Activated CD4-positive, alpha-beta T cell treated with anti-CD3 and anti-CD28 coated beads, Interleukin-2, amount 10 ng/mL, durations not matched to agents 7 days and 5 days (primary cell): ENCODE measurements at regions not wholly inside any gene's neighbourhood (a gene's known extent, or its start where the extent isn't known, plus 50 kb on each side); places are given as distances from the start of the nearest gene placed in this dataset.

Experiments
- CTCF ChIA-PET: fragments of 350-600 bp; sonication (Branson Sonifier 250); formaldehyde crosslinking; loops from one replicate; lab custom pipeline; 2021; ENCODE audit warnings: antibody characterized with exemption; lab: Charles Lee
- POLR2A ChIA-PET: fragments of 350-600 bp; sonication (Branson Sonifier 250); formaldehyde crosslinking; loops from one replicate; lab custom pipeline; 2021; ENCODE audit warnings: antibody characterized with exemption; lab: Charles Lee
- DNase-seq: peaks from one replicate; pipeline ENCODE4 v3.0.0-alpha.2; 2020
- H3K27ac Mint-ChIP-seq: one replicate; pipeline ENCODE4 v1.8.0; 2021; ENCODE audit warnings: mild to moderate bottlenecking, moderate library complexity, mixed read lengths
- H3K27me3 Mint-ChIP-seq: one replicate; pipeline ENCODE4 v1.8.0; 2021; ENCODE audit warnings: mixed read lengths
- H3K36me3 Mint-ChIP-seq: one replicate; pipeline ENCODE4 v1.8.0; 2021; ENCODE audit warnings: low read depth, mixed read lengths
- H3K4me1 Mint-ChIP-seq: one replicate; pipeline ENCODE4 v1.8.0; 2021; ENCODE audit warnings: mixed read lengths
- H3K4me3 Mint-ChIP-seq: one replicate; pipeline ENCODE4 v1.8.0; 2021; ENCODE audit warnings: mild to moderate bottlenecking, moderate library complexity, mixed read lengths
- H3K9me3 Mint-ChIP-seq: one replicate; pipeline ENCODE4 v1.8.0; 2021; ENCODE audit warnings: mixed read lengths

DNA sequence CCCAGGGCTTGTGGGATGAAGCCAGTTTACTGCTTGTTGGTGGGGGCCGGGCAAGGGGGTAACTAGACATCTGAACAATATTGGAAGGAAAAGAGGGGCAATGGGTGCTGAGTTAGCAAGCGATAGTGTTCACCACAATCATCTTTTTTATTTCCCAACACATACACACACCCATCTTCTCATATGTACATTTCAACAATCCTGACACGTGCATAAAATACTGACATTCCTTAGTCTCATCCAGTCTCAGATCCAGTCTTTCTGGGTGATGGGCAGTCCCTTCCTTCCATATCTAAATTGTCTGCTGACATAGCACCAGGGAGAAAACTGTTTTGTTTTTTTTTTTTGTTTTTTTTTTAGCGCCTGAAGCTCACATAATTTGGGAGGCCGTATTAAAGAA lies 333.6 kb upstream of the TRPC7 start:
- no peak overlapping the region for H3K27ac Mint-ChIP-seq
- no peaks in the 10 kb centered on the region for H3K27me3 Mint-ChIP-seq
- DNase-seq, result no peak
- no peaks in the 10 kb centered on the region for H3K9me3 Mint-ChIP-seq
- ChIA-PET CTCF (no interaction called here), POLR2A (no interaction called here)
- H3K4me3 Mint-ChIP-seq, result no peak overlapping the region
- H3K36me3 Mint-ChIP-seq, result no peaks in the 10 kb centered on the region
- H3K4me1 Mint-ChIP-seq, result no peaks in the 10 kb centered on the region

DNA sequence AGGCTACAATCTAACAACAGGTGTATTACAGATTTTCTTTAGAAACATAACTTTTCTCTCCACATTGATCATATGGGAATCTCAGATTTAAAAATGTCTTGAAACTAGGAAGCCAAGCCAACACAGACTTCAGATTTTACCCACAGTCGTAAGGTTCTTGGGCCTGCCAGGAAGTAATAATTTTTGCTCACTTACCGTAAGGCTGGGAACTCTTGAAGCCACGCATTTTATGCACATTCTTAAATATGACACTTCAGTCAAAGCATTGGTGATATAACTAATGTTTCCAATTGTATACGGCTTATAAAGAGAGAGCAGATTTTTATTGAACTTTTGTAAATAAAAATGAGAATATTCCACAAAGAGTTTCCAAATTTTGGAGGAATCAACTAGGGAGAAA lies 328.9 kb upstream of the TRPC7 start:
- ChIA-PET CTCF (no interaction called here), POLR2A (no interaction called here)
- H3K27ac Mint-ChIP-seq, result no peak overlapping the region
- H3K4me3 Mint-ChIP-seq, result no peak overlapping the region
- no peak for DNase-seq
- H3K36me3 Mint-ChIP-seq, result no peaks in the 10 kb centered on the region
- H3K9me3 Mint-ChIP-seq, result no peaks in the 10 kb centered on the region
- no peaks in the 10 kb centered on the region for H3K27me3 Mint-ChIP-seq
- H3K4me1 Mint-ChIP-seq, result no peaks in the 10 kb centered on the region

DNA sequence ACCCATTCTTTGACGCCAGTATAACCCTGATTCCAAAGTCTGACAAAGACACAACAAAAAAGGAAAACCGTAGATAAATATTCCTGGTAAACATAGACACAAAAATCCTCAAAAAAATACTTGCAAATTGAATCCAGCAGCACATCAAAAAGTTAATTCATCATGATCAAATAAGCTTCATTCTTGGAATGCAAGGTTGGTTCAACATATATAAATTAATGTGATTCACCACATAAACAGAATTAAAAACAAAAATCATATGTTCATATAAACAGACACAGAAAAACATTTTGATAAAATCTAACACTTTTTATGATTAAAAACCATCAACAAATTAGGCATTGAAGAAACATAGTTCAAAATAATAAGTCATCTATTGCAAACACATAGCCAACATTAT lies 324.2 kb upstream of the TRPC7 start:
- Mint-ChIP-seq H3K9me3 (peaks cover 7% of the 10 kb centered on the region), H3K4me3 (no peak overlapping the region), H3K27me3 (no peaks in the 10 kb centered on the region), H3K36me3 (no peaks in the 10 kb centered on the region), H3K27ac (no peak overlapping the region), H3K4me1 (no peaks in the 10 kb centered on the region)
- CTCF ChIA-PET, result interaction anchor here (1.2 kb wide), 1 partner anchor 32 kb away, joined by 3 read pairs; no protein-coding TSS in a partner anchor
- DNase-seq, result no peak
- POLR2A ChIA-PET, result no interaction called here

DNA sequence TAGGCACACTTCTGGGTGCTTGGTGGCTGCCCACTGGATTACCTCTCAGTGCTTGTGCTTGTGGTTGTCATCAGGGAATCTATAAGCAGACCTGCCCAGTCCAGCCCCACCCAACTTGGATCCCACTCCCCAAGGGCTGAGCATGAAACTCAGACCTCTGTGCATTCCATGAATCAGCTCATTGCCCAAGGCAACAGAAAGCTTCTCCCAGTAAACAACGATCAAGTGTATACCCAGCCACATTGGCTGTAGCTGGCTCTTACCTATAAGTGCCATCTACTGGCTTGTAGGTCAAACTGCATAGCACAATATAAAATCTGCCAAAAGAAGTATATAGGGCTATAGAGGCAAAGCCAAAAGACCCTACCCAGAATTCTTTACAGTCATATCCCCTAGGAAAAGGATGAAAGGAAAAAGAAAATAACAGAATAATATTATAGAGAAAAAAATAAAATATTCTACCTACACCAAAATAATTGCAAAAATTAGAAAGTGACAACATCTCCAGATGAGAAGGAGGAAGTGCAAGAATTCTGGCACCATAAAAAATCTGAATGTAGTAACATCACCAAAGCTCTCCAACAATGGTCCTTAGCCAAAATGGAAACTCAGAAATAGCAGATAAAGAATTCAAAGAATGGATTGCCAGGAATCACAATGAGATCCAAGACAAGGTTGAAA lies 321.0 kb upstream of the TRPC7 start:
- no peaks in the 10 kb centered on the region for H3K4me1 Mint-ChIP-seq
- no peaks in the 10 kb centered on the region for H3K27me3 Mint-ChIP-seq
- H3K27ac Mint-ChIP-seq, result no peak overlapping the region
- no peak for DNase-seq
- H3K9me3 Mint-ChIP-seq, result peaks cover 7% of the 10 kb centered on the region
- no peaks in the 10 kb centered on the region for H3K36me3 Mint-ChIP-seq
- H3K4me3 Mint-ChIP-seq, result no peak overlapping the region
- POLR2A ChIA-PET, result no interaction called here
- CTCF ChIA-PET, result no interaction called here

DNA sequence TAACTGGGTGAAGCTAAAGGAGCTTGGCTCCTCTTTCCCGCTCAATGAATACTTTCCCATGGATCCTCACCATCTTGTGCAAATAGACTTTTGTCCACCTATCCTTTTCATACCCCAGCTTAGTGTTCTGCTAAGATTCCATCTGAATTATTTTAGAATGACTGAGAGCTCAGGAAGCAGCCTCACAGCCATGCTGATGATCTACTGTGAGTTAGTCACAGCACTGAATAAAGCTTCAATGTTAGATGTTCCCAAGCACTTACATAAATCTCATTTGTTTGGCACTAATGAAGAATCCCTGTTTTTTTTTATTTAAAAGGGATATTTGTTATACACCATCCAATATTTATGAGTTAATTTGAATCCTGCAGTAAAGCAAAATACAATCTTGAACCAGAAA lies 317.6 kb upstream of the TRPC7 start:
- ChIA-PET CTCF (no interaction called here), POLR2A (no interaction called here)
- Mint-ChIP-seq H3K36me3 (no peaks in the 10 kb centered on the region), H3K9me3 (no peaks in the 10 kb centered on the region), H3K27ac (no peak overlapping the region), H3K4me1 (no peaks in the 10 kb centered on the region), H3K27me3 (no peaks in the 10 kb centered on the region), H3K4me3 (no peak overlapping the region)
- DNase-seq, result no peak

DNA sequence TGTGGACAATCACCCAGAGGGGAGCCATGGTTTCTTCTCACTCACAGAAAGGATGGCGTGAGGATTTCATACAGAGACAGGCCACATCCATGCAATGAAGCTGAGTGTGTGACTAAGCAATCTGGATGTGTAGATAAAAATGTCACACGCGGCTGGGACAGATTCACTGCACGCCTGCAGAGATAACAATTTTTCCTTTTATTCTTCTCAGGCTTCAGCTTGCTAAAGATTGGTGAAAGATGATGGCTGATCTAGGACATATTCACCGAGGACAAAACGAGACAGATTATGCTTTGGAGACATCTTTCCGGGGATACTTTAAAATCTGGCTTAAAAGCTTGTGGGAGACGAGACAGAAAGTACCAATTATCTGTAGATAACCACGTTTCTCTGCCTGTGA lies 313.9 kb upstream of the TRPC7 start:
- no peak for DNase-seq
- Mint-ChIP-seq H3K36me3 (no peaks in the 10 kb centered on the region), H3K27me3 (no peaks in the 10 kb centered on the region), H3K27ac (no peak overlapping the region), H3K4me1 (no peaks in the 10 kb centered on the region), H3K9me3 (no peaks in the 10 kb centered on the region), H3K4me3 (no peak overlapping the region)
- ChIA-PET CTCF (no interaction called here), POLR2A (no interaction called here)

DNA sequence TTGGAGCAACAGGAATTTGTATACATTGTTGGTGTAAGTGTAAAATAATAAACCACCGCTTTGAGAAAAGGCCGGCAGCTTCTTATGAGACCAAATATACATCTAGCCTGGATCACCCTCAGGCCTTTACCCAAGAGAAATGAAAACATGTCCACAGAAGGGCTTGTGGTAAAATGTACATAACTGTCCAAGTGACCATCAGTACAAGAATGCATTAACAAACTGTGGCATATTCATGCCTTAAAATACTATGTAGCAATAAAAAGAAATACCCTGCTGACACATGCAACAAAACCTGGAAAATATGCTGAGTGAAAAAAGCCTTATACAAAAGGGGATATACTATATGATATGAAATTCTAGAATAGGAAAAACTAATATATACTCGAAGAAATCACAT lies 311.9 kb upstream of the TRPC7 start:
- H3K27me3 Mint-ChIP-seq, result no peaks in the 10 kb centered on the region
- H3K27ac Mint-ChIP-seq, result no peak overlapping the region
- H3K9me3 Mint-ChIP-seq, result no peaks in the 10 kb centered on the region
- no peaks in the 10 kb centered on the region for H3K36me3 Mint-ChIP-seq
- H3K4me1 Mint-ChIP-seq, result no peaks in the 10 kb centered on the region
- DNase-seq, result no peak
- POLR2A ChIA-PET, result no interaction called here
- CTCF ChIA-PET, result no interaction called here
- H3K4me3 Mint-ChIP-seq, result no peak overlapping the region

DNA sequence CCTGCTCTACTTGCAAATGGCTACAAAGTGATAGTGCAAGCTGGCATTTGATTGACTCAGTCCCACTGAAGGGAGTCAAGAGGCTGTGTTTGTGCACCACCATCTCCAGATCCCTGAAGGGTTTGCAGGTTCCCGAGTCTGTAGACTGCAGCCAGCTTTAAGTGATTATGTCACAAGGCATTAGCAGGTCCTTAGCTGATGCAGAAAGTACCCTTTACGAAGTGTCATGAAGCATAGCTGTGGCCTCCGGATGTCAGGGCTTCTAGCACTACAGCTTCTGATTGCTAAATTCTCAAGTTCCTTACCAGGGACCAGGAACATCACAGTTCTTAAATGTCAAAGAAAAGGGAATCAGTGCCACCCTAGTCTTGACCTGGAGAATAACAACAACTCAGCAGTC lies 311.3 kb upstream of the TRPC7 start:
- Mint-ChIP-seq H3K4me1 (no peaks in the 10 kb centered on the region), H3K27ac (no peak overlapping the region), H3K36me3 (no peaks in the 10 kb centered on the region), H3K9me3 (no peaks in the 10 kb centered on the region), H3K4me3 (no peak overlapping the region), H3K27me3 (no peaks in the 10 kb centered on the region)
- POLR2A ChIA-PET, result no interaction called here
- CTCF ChIA-PET, result no interaction called here
- DNase-seq, result no peak

DNA sequence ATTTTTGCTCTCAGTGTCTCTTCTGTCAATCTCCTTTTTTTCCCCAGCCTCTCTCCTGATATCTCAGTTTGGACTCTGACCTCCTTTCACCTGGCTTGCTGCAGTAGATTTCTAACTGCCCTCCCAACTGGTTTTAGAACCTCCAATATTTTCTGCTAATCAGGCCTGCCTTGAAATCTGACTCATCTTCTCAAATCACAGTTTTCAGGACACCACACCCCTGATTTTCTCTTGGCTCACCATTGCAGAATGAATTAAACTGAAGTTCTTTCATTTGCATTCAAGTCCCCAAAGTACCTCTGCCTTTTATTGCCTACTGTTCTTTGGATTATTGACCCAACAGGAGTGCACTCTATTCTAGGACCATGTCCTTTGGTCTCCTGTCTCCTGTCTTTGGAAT lies 310.4 kb upstream of the TRPC7 start:
- CTCF ChIA-PET, result no interaction called here
- Mint-ChIP-seq H3K9me3 (no peaks in the 10 kb centered on the region), H3K36me3 (no peaks in the 10 kb centered on the region), H3K27ac (no peak overlapping the region), H3K4me3 (no peak overlapping the region), H3K4me1 (no peaks in the 10 kb centered on the region), H3K27me3 (no peaks in the 10 kb centered on the region)
- POLR2A ChIA-PET, result no interaction called here
- DNase-seq, result no peak

DNA sequence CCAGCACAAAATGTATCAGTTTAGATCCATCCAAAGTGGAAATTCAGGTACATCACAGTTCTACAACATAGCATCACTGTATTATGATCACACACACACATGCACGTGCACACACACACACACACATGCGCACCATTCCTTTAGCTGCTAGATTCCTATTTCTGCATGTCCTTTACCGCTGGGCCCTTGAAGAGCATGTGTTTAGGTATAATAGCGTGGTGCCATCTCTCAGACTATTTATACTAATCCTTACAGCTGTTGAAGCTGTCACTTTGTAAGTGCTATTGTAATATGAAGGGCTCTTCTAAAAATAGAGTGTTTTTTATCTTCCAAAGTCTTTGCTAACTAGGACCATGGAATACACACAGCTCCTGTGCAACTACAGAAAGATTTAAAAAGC lies 308.8 kb upstream of the TRPC7 start:
- Mint-ChIP-seq H3K4me1 (no peaks in the 10 kb centered on the region), H3K4me3 (no peak overlapping the region), H3K9me3 (no peaks in the 10 kb centered on the region), H3K27me3 (no peaks in the 10 kb centered on the region), H3K27ac (no peak overlapping the region), H3K36me3 (no peaks in the 10 kb centered on the region)
- DNase-seq, result no peak
- CTCF ChIA-PET, result no interaction called here
- POLR2A ChIA-PET, result no interaction called here

DNA sequence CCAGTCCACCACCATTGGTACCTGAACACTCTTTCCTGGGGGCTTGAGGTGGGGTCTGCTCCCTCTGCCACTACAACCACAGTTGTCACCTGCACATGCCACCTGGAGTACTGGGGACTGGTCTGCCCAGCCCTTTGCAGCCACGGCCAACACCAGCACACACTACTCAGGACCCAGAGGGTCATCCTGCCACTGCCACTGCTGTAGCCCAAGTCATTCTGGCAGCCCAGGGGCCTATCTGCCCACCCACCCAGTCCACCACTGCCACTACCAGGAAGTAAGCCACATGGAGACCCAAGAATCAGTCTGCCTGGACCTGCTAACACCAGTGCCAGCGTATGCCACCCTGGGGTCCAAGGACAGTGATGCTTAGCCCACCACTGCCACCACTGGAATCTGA lies 302.4 kb upstream of the TRPC7 start:
- H3K4me1 Mint-ChIP-seq, result no peaks in the 10 kb centered on the region
- no peaks in the 10 kb centered on the region for H3K27me3 Mint-ChIP-seq
- DNase-seq, result no peak
- H3K4me3 Mint-ChIP-seq, result no peak overlapping the region
- no peaks in the 10 kb centered on the region for H3K36me3 Mint-ChIP-seq
- ChIA-PET CTCF (no interaction called here), POLR2A (no interaction called here)
- no peaks in the 10 kb centered on the region for H3K9me3 Mint-ChIP-seq
- no peak overlapping the region for H3K27ac Mint-ChIP-seq

DNA sequence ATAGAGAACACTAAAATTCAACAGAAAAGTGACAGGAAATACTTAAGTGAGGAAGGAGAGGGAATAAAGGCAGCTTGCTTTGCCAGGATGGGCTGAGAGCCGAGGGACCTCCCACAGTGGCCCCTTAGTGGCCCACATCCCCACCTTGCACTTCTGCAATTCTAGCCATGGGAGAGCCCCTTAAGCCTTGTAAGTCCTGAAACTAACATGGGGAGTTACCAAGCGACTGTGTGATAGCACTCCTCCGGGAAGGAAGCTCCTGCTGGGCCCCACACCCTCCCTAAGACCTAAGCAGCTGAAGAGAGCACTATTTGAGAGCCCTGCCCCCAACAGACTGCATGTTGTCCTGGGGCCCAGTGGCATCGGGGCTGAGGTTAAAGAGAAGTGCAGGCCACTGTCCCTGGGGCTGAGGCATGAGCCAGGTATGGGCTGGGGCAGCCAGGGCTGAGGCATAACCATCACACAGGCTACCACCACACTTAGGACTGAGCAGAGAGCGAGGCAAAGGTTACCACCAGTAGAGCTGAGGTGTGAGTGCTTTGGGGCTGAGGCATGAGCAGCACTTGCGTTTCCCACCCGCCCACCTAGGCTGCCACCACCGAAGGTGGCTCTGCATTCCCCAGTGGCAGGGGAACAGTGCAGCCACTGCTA lies 301.8 kb upstream of the TRPC7 start:
- POLR2A ChIA-PET, result no interaction called here

DNA sequence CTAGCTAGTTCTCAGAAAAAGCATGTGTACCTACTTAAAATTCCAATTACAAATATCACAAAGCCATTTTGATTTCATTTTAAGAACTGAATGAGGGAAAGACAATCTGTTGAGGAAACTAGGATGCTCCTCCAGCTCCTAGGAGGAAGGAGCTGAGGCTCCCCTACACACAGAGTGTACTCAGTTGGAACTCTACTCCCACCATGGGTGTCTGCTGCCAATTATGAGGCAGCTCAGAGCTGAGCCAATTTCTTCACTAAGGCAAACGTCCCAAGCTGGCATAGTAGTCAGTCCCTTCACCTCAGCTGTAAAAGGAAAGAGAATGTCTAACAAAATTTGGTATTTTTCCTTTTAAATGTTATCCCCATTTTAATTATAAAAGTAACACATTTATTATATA lies 300.0 kb upstream of the TRPC7 start:
- Mint-ChIP-seq H3K4me1 (no peaks in the 10 kb centered on the region), H3K27me3 (no peaks in the 10 kb centered on the region), H3K9me3 (no peaks in the 10 kb centered on the region), H3K4me3 (no peak overlapping the region), H3K36me3 (no peaks in the 10 kb centered on the region), H3K27ac (no peak overlapping the region)
- CTCF ChIA-PET, result no interaction called here
- POLR2A ChIA-PET, result no interaction called here
- no peak for DNase-seq

More for the DNA sequence above, 301.8 kb upstream of the TRPC7 start:
- H3K4me3 Mint-ChIP-seq, result no peak overlapping the region
- H3K27ac Mint-ChIP-seq, result no peak overlapping the region
- H3K9me3 Mint-ChIP-seq, result no peaks in the 10 kb centered on the region
- H3K4me1 Mint-ChIP-seq, result no peaks in the 10 kb centered on the region
- no peak for DNase-seq
- H3K36me3 Mint-ChIP-seq, result no peaks in the 10 kb centered on the region
- CTCF ChIA-PET, result no interaction called here
- H3K27me3 Mint-ChIP-seq, result no peaks in the 10 kb centered on the region

DNA sequence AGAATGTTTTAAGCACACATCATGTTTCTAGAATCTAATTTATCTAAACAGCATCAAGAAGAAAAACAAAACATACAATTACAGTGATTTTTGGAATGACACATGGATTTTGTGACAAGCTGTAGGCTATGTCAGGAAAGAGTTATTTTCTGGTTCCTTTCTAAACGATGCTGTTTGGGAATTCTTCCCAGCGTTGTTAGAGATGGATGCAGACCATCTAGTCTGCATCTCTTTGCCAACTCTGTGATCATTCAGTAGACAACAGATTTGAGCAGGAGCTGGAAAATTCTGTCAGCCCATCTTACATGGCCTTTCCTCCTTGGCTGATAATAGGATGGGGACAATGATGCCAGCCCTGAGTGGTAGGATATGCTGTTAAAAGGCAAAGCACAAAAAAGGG lies 295.7 kb upstream of the TRPC7 start:
- Mint-ChIP-seq H3K9me3 (no peaks in the 10 kb centered on the region), H3K27ac (no peak overlapping the region), H3K36me3 (no peaks in the 10 kb centered on the region), H3K4me3 (no peak overlapping the region), H3K27me3 (no peaks in the 10 kb centered on the region), H3K4me1 (no peaks in the 10 kb centered on the region)
- no peak for DNase-seq
- ChIA-PET POLR2A (no interaction called here), CTCF (no interaction called here)
